Neural cell (in vitro differentiated cells): ENCODE measurements at regions not wholly inside any gene's neighbourhood (a gene's known extent, or its start where the extent isn't known, plus 50 kb on each side); places are given as distances from the start of the nearest gene placed in this dataset.

Experiments
- CTCF ChIP-seq: fragments of 450-650 bp; IDR thresholded peaks from 2 replicates; pipeline ENCODE4 v1.5.1; 2014; ENCODE audit warnings: antibody characterized with exemption, mild to moderate bottlenecking, moderate library complexity; ENCODE audit not compliant: poor library complexity, severe bottlenecking
- EP300 ChIP-seq: fragments of 450-650 bp; conservative IDR thresholded peaks from 2 replicates; pipeline ENCODE4 v1.6.1; 2014; ENCODE audit warnings: antibody characterized with exemption, mild to moderate bottlenecking, moderate library complexity; ENCODE audit not compliant: poor library complexity, severe bottlenecking
- EZH2 ChIP-seq: fragments of 200-600, 300-800 bp; shearing (Covaris generic), sonication (generic); IDR thresholded peaks from 2 replicates; pipeline ENCODE4 v1.6.1; 2014; ENCODE audit warnings: antibody characterized with exemption, low read length, borderline replicate concordance, mild to moderate bottlenecking; ENCODE audit not compliant: insufficient read depth, poor library complexity, severe bottlenecking
- MXI1 ChIP-seq: fragments of 450-650 bp; conservative IDR thresholded peaks from 2 replicates; pipeline ENCODE4 v1.6.1; 2014; ENCODE audit warnings: antibody characterized with exemption, mild to moderate bottlenecking; ENCODE audit not compliant: poor library complexity, severe bottlenecking
- RAD21 ChIP-seq: fragments of 450-650 bp; conservative IDR thresholded peaks from 2 replicates; pipeline ENCODE4 v1.6.1; 2014; ENCODE audit warnings: antibody characterized with exemption, mild to moderate bottlenecking, moderate library complexity
- REST ChIP-seq: IDR thresholded peaks from 2 replicates; pipeline ENCODE4 v1.6.1; 2012; ENCODE audit warnings: borderline replicate concordance
- SMC3 ChIP-seq: fragments of 450-650 bp; conservative IDR thresholded peaks from 2 replicates; pipeline ENCODE4 v1.6.1; 2014; ENCODE audit warnings: antibody characterized with exemption, mild to moderate bottlenecking, moderate library complexity; ENCODE audit not compliant: poor library complexity
- TAF1 ChIP-seq: IDR thresholded peaks from 2 replicates; pipeline ENCODE4 v1.6.1; 2012; ENCODE audit warnings: low read depth

- no peak for TF ChIP-seq EZH2
- TF ChIP-seq CTCF, result no peak
- no peak for TF ChIP-seq EP300
- no peak for TF ChIP-seq MXI1
- TF ChIP-seq RAD21, result no peak
- no peak for TF ChIP-seq TAF1
- no peak for TF ChIP-seq REST
- TF ChIP-seq SMC3, result no peak
Observed at GRCh38 chr9:108211411-108211955, 644.3 kb downstream of the ACTL7B start.
